GM12878 (cell line): ENCODE measurements at regions not wholly inside any gene's neighbourhood (a gene's known extent, or its start where the extent isn't known, plus 50 kb on each side); places are given as distances from the start of the nearest gene placed in this dataset.

Experiments
- ATAC-seq: fragments of 200-7000 bp; cut with Tn5 transposase; 3 replicates; pipeline ENCODE4 v1.9.1; 2020; ENCODE audit warnings: mild to moderate bottlenecking, moderate library complexity
- BruUV-seq: library from RNA; stranded (reverse); fragments of 400-500 nt; replicated peaks from 2 replicates; lab custom pipeline; 2021; lab: Mats Ljungman, UMichigan
- CTCF ChIA-PET: fragments of 300-600 bp; sonication (Branson Sonifier 250); formaldehyde crosslinking; extraction: SDS; loops from one replicate; lab custom pipeline; 2021; ENCODE audit warnings: inconsistent platforms; lab: Yijun Ruan, JAX
- POLR2A ChIA-PET: fragments of 350-600 bp; formaldehyde crosslinking; extraction: SDS; loops from one replicate; lab custom pipeline; 2021; ENCODE audit warnings: inconsistent platforms; lab: Charles Lee
- RAD21 ChIA-PET: fragments of 300-600 bp; sonication (Branson Sonifier 250); formaldehyde crosslinking; loops from one replicate; lab custom pipeline; 2023; ENCODE audit warnings: antibody characterized with exemption; ENCODE audit not compliant: unreplicated experiment; lab: Charles Lee
- SMC1A ChIA-PET: fragments of 300-600 bp; sonication (Branson Sonifier 250); formaldehyde crosslinking; loops from one replicate; lab custom pipeline; 2023; ENCODE audit not compliant: unreplicated experiment, uncharacterized antibody; lab: Charles Lee
- DNase-seq: peaks from one replicate; pipeline ENCODE4 v3.0.0-alpha.2; 2011; ENCODE audit warnings: low read depth, low spot score
- FAIRE-seq: peaks from 3 replicates; lab custom pipeline; 2011; peaks lifted over from hg19 to GRCh38; lab: Jason Lieb, UNC
- H2AFZ ChIP-seq: 2 replicates; pipeline ENCODE4 v1.6.0; 2011; ENCODE audit warnings: low read depth, low read length, control low read depth; ENCODE audit not compliant: control insufficient read depth
- H3K27ac ChIP-seq: 2 replicates; pipeline ENCODE4 v1.5.1; 2011; ENCODE audit warnings: control low read depth; ENCODE audit not compliant: control insufficient read depth, insufficient read depth
- H3K27me3 ChIP-seq, 2 experiments: replicated peaks in 1 of 2; 2 replicates each; pipeline versions ENCODE4 v1.6.0 to v1.6.1; 2011; ENCODE audit warnings: low read length in 1 of 2; ENCODE audit not compliant: control insufficient read depth in 2 of 2, insufficient read depth in 2 of 2
- H3K36me3 ChIP-seq, 2 experiments: 2 replicates each; pipeline ENCODE4 v1.5.1; 2011; ENCODE audit warnings: low read length in 1 of 2; ENCODE audit not compliant: control insufficient read depth in 2 of 2, insufficient read depth in 2 of 2
- H3K4me1 ChIP-seq: 2 replicates; pipeline ENCODE4 v1.6.1; 2011; ENCODE audit warnings: mild to moderate bottlenecking, low read length, moderate library complexity, mixed read lengths; ENCODE audit not compliant: control insufficient read depth, insufficient read depth
- H3K4me2 ChIP-seq: 2 replicates; pipeline ENCODE4 v1.6.0; 2011; ENCODE audit warnings: control low read depth; ENCODE audit not compliant: control insufficient read depth, insufficient read depth
- H3K4me3 ChIP-seq: fragments of 200-600 bp; sonication (generic); 2 replicates; pipeline ENCODE4 v1.5.1; 2016
- H3K79me2 ChIP-seq: 2 replicates; pipeline ENCODE4 v1.6.0; 2011; ENCODE audit warnings: low read length; ENCODE audit not compliant: control insufficient read depth, insufficient read depth
- H3K9ac ChIP-seq: 2 replicates; pipeline ENCODE4 v1.8.0; 2011; ENCODE audit warnings: low read length, control low read depth, mixed read lengths; ENCODE audit not compliant: control insufficient read depth, insufficient read depth
- H3K9me3 ChIP-seq: replicated peaks from 3 replicates; pipeline ENCODE4 v1.5.1; 2011; ENCODE audit warnings: mild to moderate bottlenecking, low read length; ENCODE audit not compliant: control insufficient read depth, insufficient read depth
- H4K20me1 ChIP-seq: 2 replicates; pipeline ENCODE4 v1.6.0; 2011; ENCODE audit not compliant: control insufficient read depth, insufficient read depth
- ATF7 ChIP-seq: fragments of 450-650 bp; IDR thresholded peaks from 2 replicates; pipeline ENCODE4 v1.6.1; 2016; ENCODE audit warnings: low read depth, mild to moderate bottlenecking
- CEBPB ChIP-seq, 2 experiments: fragments of 150-350 bp in 1 of 2; IDR thresholded peaks; 2 replicates each; pipeline ENCODE4 v1.6.1; 2012 to 2014; ENCODE audit warnings: low read depth in 2 of 2, low read length in 2 of 2, borderline replicate concordance in 1 of 2, inconsistent platforms in 1 of 2
- CHD2 ChIP-seq: IDR thresholded peaks from 2 replicates; pipeline ENCODE4 v1.6.1; 2011; ENCODE audit warnings: low read depth, low read length, improper control_type of control experiment, borderline replicate concordance
- E2F4 ChIP-seq: IDR thresholded peaks from 2 replicates; pipeline ENCODE4 v1.6.1; 2012; ENCODE audit warnings: low read depth, low read length, improper control_type of control experiment
- E4F1 ChIP-seq: fragments of 450-650 bp; IDR thresholded peaks from 2 replicates; pipeline ENCODE4 v1.6.1; 2018; ENCODE audit warnings: borderline replicate concordance, mild to moderate bottlenecking; ENCODE audit not compliant: partially characterized antibody
- EZH2 ChIP-seq: IDR thresholded peaks from 2 replicates; pipeline ENCODE4 v1.6.1; 2012; ENCODE audit warnings: low read depth, mild to moderate bottlenecking, control low read depth, inconsistent platforms, low read length, borderline replicate concordance; ENCODE audit not compliant: control insufficient read depth
- GABPA ChIP-seq: IDR thresholded peaks from 2 replicates; pipeline ENCODE4 v1.6.1; 2014; ENCODE audit warnings: antibody characterized with exemption, low read depth, mild to moderate bottlenecking, inconsistent platforms
- HDAC6 ChIP-seq: fragments of 200-600 bp; sonication (generic); IDR thresholded peaks from one replicate; pipeline ENCODE4 v1.8.0; 2017; ENCODE audit warnings: antibody characterized with exemption; ENCODE audit not compliant: unreplicated experiment
- IRF4 ChIP-seq: IDR thresholded peaks from 2 replicates; pipeline ENCODE4 v1.6.1; 2011; ENCODE audit warnings: low read depth, low read length
- MYC ChIP-seq: IDR thresholded peaks from 2 replicates; pipeline ENCODE4 v1.6.1; 2011; ENCODE audit warnings: mild to moderate bottlenecking, low read length, moderate library complexity, inconsistent platforms; ENCODE audit not compliant: insufficient read depth, insufficient replicate concordance, insufficient read length, severe bottlenecking
- NFYA ChIP-seq: IDR thresholded peaks from 2 replicates; pipeline ENCODE4 v1.6.1; 2011; ENCODE audit warnings: low read depth, mild to moderate bottlenecking, low read length, improper control_type of control experiment, borderline replicate concordance
- PAX8 ChIP-seq: fragments of 450-650 bp; IDR thresholded peaks from 2 replicates; pipeline ENCODE4 v1.6.1; 2017; ENCODE audit warnings: mild to moderate bottlenecking, moderate library complexity
- RAD21 ChIP-seq: IDR thresholded peaks from 2 replicates; pipeline ENCODE4 v1.6.1; 2011; ENCODE audit warnings: mild to moderate bottlenecking, low read depth, low read length, moderate library complexity; ENCODE audit not compliant: insufficient read depth
- RBBP5 ChIP-seq: fragments of 200-600 bp; sonication (generic); conservative IDR thresholded peaks from 2 replicates; pipeline ENCODE4 v1.6.1; 2016
- TAF1 ChIP-seq: IDR thresholded peaks from 2 replicates; pipeline ENCODE4 v1.6.1; 2011; ENCODE audit warnings: mild to moderate bottlenecking, low read depth, low read length, borderline replicate concordance
- TCF12 ChIP-seq: IDR thresholded peaks from 2 replicates; pipeline ENCODE4 v1.6.1; 2011; ENCODE audit warnings: low read depth, mild to moderate bottlenecking, low read length
- WGBS: methylation state at CpG from one replicate; pipeline ENCODE4 v1.1.6; 2016; ENCODE audit warnings: low lambda C conversion rate; ENCODE audit not compliant: insufficient replicate concordance, insufficient coverage; ENCODE audit errors: missing lambda C conversion rate; 5-methylcytosine and 5-hydroxymethylcytosine counted together
- in situ Hi-C: fragments of 300-500 bp; cut with MboI; formaldehyde crosslinking; loops from 9 replicates; pipeline ENCODE4 v1.14.3; 2018; ENCODE audit warnings: mixed read lengths
- intact Hi-C: fragments of 100-400 bp; cut with micrococcal nuclease; formaldehyde crosslinking; loops from one replicate; pipeline ENCODE4 v1.14.2; 2022; ENCODE audit not compliant: unreplicated experiment

GRCh38 chr17:83019376-83019775 is 60.0 kb upstream of the METRNL start (continued):
- TF ChIP-seq CHD2 = no peak
- TF ChIP-seq E4F1 = no peak
- TF ChIP-seq RAD21 = no peak

GRCh38 chr17:83024218-83024971 is 55.0 kb upstream of the METRNL start:
- no peak for FAIRE-seq
- no peak for ATAC-seq
- H3K4me2 ChIP-seq = no peak overlapping the region
- no peaks in the 10 kb centered on the region for H3K79me2 ChIP-seq
- no peaks in the 10 kb centered on the region for H4K20me1 ChIP-seq
- SMC1A ChIA-PET = no interaction called here
- 91% methylated on average over 43 of the region's 43 CpGs for WGBS
- intact Hi-C loops = no loop called here
- no peak for DNase-seq
- no peaks in the 10 kb centered on the region for H3K9me3 ChIP-seq
- CTCF ChIA-PET = no interaction called here
- H3K27me3 ChIP-seq = no peaks in the 10 kb centered on the region
- no peak overlapping the region for H3K27ac ChIP-seq
- RAD21 ChIA-PET = no interaction called here
- H3K4me1 ChIP-seq = no peaks in the 10 kb centered on the region
- in situ Hi-C loops = no loop called here
- no peaks in the 10 kb centered on the region for H3K36me3 ChIP-seq
- TF ChIP-seq EZH2 (no peak), TCF12 (no peak), E2F4 (no peak), ATF7 (no peak), HDAC6 (no peak), RBBP5 (no peak), CEBPB (IDR thresholded peaks at IDR 0.05; ENCODE audit: borderline replicate concordance in 1 of 2, low read depth in 2 of 2, low read length in 2 of 2) (no peak), PAX8 (no peak), GABPA (no peak), IRF4 (no peak), NFYA (no peak), MYC (no peak), TAF1 (no peak)
- H3K4me3 ChIP-seq = no peak overlapping the region
- no peak overlapping the region for H2AFZ ChIP-seq
- H3K9ac ChIP-seq = no peak overlapping the region
- POLR2A ChIA-PET = no interaction called here
- BruUV-seq = no TSS peak
